Epithelial cell of esophagus (primary cell): ENCODE measurements at regions not wholly inside any gene's neighbourhood (a gene's known extent, or its start where the extent isn't known, plus 50 kb on each side); places are given as distances from the start of the nearest gene placed in this dataset.
A peak's percentile ranks its signal among the peaks of the same experiment; 100 is the strongest.

Experiments used
- DNase-seq: peaks from one replicate; pipeline ENCODE4 v3.0.0; 2010; ENCODE audit warnings: low read depth
- H3K4me3 ChIP-seq: 2 replicates; pipeline ENCODE4 v1.5.1; 2011; ENCODE audit warnings: mild to moderate bottlenecking, low read length, control low read depth
- CTCF ChIP-seq: IDR thresholded peaks from 2 replicates; pipeline ENCODE4 v1.5.1; 2011; ENCODE audit warnings: low read depth, mild to moderate bottlenecking, low read length, control low read depth, inconsistent platforms; ENCODE audit not compliant: insufficient read depth; ENCODE audit errors: missing control alignments

GRCh38 chr14:96143906-96144305 lies 60.7 kb upstream of the BDKRB2 start:
- no peak overlapping the region for H3K4me3 ChIP-seq
- DNase-seq: no peak
- TF ChIP-seq CTCF: no peak

- no peak overlapping the region for H3K4me3 ChIP-seq
- no peak for DNase-seq
- no peak for TF ChIP-seq CTCF
Observed at GRCh38 chr14:96145116-96145864, 59.3 kb upstream of the BDKRB2 start.

GRCh38 chr14:96146131-96146771 lies 58.4 kb upstream of the BDKRB2 start:
- DNase-seq: peak; percentile 17
- H3K4me3 ChIP-seq: no peak overlapping the region
- no peak for TF ChIP-seq CTCF

GRCh38 chr14:96148631-96149030 lies 56.0 kb upstream of the BDKRB2 start:
- no peak for DNase-seq
- TF ChIP-seq CTCF: no peak
- H3K4me3 ChIP-seq: no peak overlapping the region

- DNase-seq: no peak
- TF ChIP-seq CTCF: no peak
- no peak overlapping the region for H3K4me3 ChIP-seq
Observed at GRCh38 chr14:96149131-96149530, 55.5 kb upstream of the BDKRB2 start.

- no peak overlapping the region for H3K4me3 ChIP-seq
- no peak for DNase-seq
- TF ChIP-seq CTCF: no peak
Observed at GRCh38 chr14:96150214-96150613, 54.4 kb upstream of the BDKRB2 start.
